ENCODE measurements at regions not wholly inside any gene's neighbourhood (a gene's known extent, or its start where the extent isn't known, plus 50 kb on each side); places are given as distances from the start of the nearest gene placed in this dataset.

GRCh38 chr4:85368932-85369331, 106.0 kb upstream of the ARHGAP24 start:
- intact Hi-C loops (cut with DNase I; ENCODE audit: low total_unique reads), result no loop called here
- Histone ChIP-seq H3K27ac (no peak overlapping the region), H3K36me3 (ENCODE audit: low read depth, missing control alignments) (no peaks in the 10 kb centered on the region), H3K27me3 (no peaks in the 10 kb centered on the region), H3K4me1 (no peaks in the 10 kb centered on the region), H3K9me3 (no peaks in the 10 kb centered on the region), H3K4me3 (no peak overlapping the region)
- no peak for DNase-seq
- TF ChIP-seq CTCF (IDR thresholded peaks at IDR 0.05), result no peak
- TF ChIP-seq POLR2A (IDR thresholded peaks at IDR 0.05), result no peak
- WGBS, 2 donors, result 33 to 58% methylated on average over 1 of the region's 1 CpG

- no peaks in the 10 kb centered on the region for H3K27me3 ChIP-seq
- WGBS, 2 donors, result 82 to 92% methylated on average over 7 of the region's 7 CpGs
- no peaks in the 10 kb centered on the region for H3K9me3 ChIP-seq
- TF ChIP-seq CTCF (IDR thresholded peaks at IDR 0.05) (no peak), POLR2A (IDR thresholded peaks at IDR 0.05) (no peak)
- no peak overlapping the region for H3K27ac ChIP-seq
- no peak overlapping the region for H3K4me3 ChIP-seq
- intact Hi-C loops (cut with DNase I; ENCODE audit: low total_unique reads), result no loop called here
- H3K36me3 ChIP-seq (ENCODE audit: low read depth, missing control alignments), result no peaks in the 10 kb centered on the region
- H3K4me1 ChIP-seq, result no peaks in the 10 kb centered on the region
- DNase-seq, result no peak
Measured at GRCh38 chr4:85369703-85370380, 105.1 kb upstream of the ARHGAP24 start.

GRCh38 chr4:85370400-85371032, 104.4 kb upstream of the ARHGAP24 start:
- no peaks in the 10 kb centered on the region for H3K4me1 ChIP-seq
- H3K27ac ChIP-seq, result no peak overlapping the region
- peak in 2 of 3 experiments; percentile 44 to 49 for TF ChIP-seq CTCF (IDR thresholded peaks at IDR 0.05)
- TF ChIP-seq POLR2A (IDR thresholded peaks at IDR 0.05), result no peak
- H3K36me3 ChIP-seq (ENCODE audit: low read depth, missing control alignments), result no peaks in the 10 kb centered on the region
- H3K4me3 ChIP-seq, result no peak overlapping the region
- no peaks in the 10 kb centered on the region for H3K27me3 ChIP-seq
- intact Hi-C loops (cut with DNase I; ENCODE audit: low total_unique reads), result no loop called here
- H3K9me3 ChIP-seq, result no peaks in the 10 kb centered on the region
- WGBS, 2 donors, result 69 to 74% methylated on average over 5 of the region's 5 CpGs
- peak; percentile 53 for DNase-seq

- Histone ChIP-seq H3K27me3 (no peaks in the 10 kb centered on the region), H3K36me3 (ENCODE audit: low read depth, missing control alignments) (no peaks in the 10 kb centered on the region), H3K4me3 (no peak overlapping the region), H3K9me3 (no peaks in the 10 kb centered on the region), H3K4me1 (no peaks in the 10 kb centered on the region), H3K27ac (no peak overlapping the region)
- 89 to 91% methylated on average over 4 of the region's 4 CpGs for WGBS, 2 donors
- TF ChIP-seq CTCF (IDR thresholded peaks at IDR 0.05), result no peak
- TF ChIP-seq POLR2A (IDR thresholded peaks at IDR 0.05), result no peak
- intact Hi-C loops (cut with DNase I; ENCODE audit: low total_unique reads), result no loop called here
- DNase-seq, result no peak
Measured at GRCh38 chr4:85372966-85373365, 102.0 kb upstream of the ARHGAP24 start.

- WGBS, 2 donors, result 93% methylated on average over 3 of the region's 3 CpGs
- no peak overlapping the region for H3K4me3 ChIP-seq
- no peaks in the 10 kb centered on the region for H3K9me3 ChIP-seq
- H3K4me1 ChIP-seq, result no peaks in the 10 kb centered on the region
- H3K27ac ChIP-seq, result no peak overlapping the region
- H3K27me3 ChIP-seq, result no peaks in the 10 kb centered on the region
- H3K36me3 ChIP-seq (ENCODE audit: low read depth, missing control alignments), result no peaks in the 10 kb centered on the region
- DNase-seq, result no peak
- TF ChIP-seq POLR2A (IDR thresholded peaks at IDR 0.05) (no peak), CTCF (IDR thresholded peaks at IDR 0.05) (no peak)
- intact Hi-C loops (cut with DNase I; ENCODE audit: low total_unique reads), result no loop called here
Measured at GRCh38 chr4:85376285-85376684, 98.7 kb upstream of the ARHGAP24 start.
